GM21576 (cell line): ENCODE measurements at regions not wholly inside any gene's neighbourhood (a gene's known extent, or its start where the extent isn't known, plus 50 kb on each side); places are given as distances from the start of the nearest gene placed in this dataset.

Source experiments
- ATAC-seq: cut with Tn5 transposase; IDR thresholded peaks from one replicate; pipeline ENCODE4 v1.9.1; 2021; ENCODE audit warnings: mild to moderate bottlenecking, moderate library complexity; ENCODE audit not compliant: unreplicated experiment

- no peak for ATAC-seq
Observed at GRCh38 chr15:62785881-62786828, 256.4 kb upstream of the TPM1 start.

GRCh38 chr15:62787401-62787800 is 255.1 kb upstream of the TPM1 start:
- ATAC-seq, result no peak

- no peak for ATAC-seq
Observed at GRCh38 chr15:62788224-62788623, 254.3 kb upstream of the TPM1 start.

GRCh38 chr15:62790546-62790945 is 252.0 kb upstream of the TPM1 start:
- ATAC-seq, result no peak

- ATAC-seq, result no peak
Observed at GRCh38 chr15:62791694-62792093, 250.9 kb upstream of the TPM1 start.

GRCh38 chr15:62792986-62793751 is 249.4 kb upstream of the TPM1 start:
- ATAC-seq, result no peak

GRCh38 chr15:62793752-62794144 is 248.8 kb upstream of the TPM1 start:
- no peak for ATAC-seq

- ATAC-seq, result no peak
Observed at GRCh38 chr15:62795171-62795570, 247.4 kb upstream of the TPM1 start.

GRCh38 chr15:62795700-62796695 is 246.5 kb upstream of the TPM1 start:
- no peak for ATAC-seq

- no peak for ATAC-seq
Observed at GRCh38 chr15:62797171-62797570, 245.4 kb upstream of the TPM1 start.

- ATAC-seq, result no peak
Observed at GRCh38 chr15:62798536-62798935, 244.0 kb upstream of the TPM1 start.

- no peak for ATAC-seq
Observed at GRCh38 chr15:62799037-62799436, 243.5 kb upstream of the TPM1 start.

GRCh38 chr15:62799919-62800318 is 242.6 kb upstream of the TPM1 start:
- no peak for ATAC-seq

- ATAC-seq, result no peak
Observed at GRCh38 chr15:62802612-62803011, 239.9 kb upstream of the TPM1 start.

- ATAC-seq, result no peak
Observed at GRCh38 chr15:62803856-62804400, 238.6 kb upstream of the TPM1 start.

- ATAC-seq, result no peak
Observed at GRCh38 chr15:62805502-62805901, 237.0 kb upstream of the TPM1 start.

- ATAC-seq, result no peak
Observed at GRCh38 chr15:62807539-62808130, 234.9 kb upstream of the TPM1 start.

GRCh38 chr15:62809115-62809967 is 233.2 kb upstream of the TPM1 start:
- no peak for ATAC-seq

GRCh38 chr15:62809968-62810260 is 232.6 kb upstream of the TPM1 start:
- no peak for ATAC-seq

GRCh38 chr15:62812515-62812835 is 230.1 kb upstream of the TPM1 start:
- no peak for ATAC-seq
